Epidermal melanocyte (primary cell): ENCODE measurements at regions not wholly inside any gene's neighbourhood (a gene's known extent, or its start where the extent isn't known, plus 50 kb on each side); places are given as distances from the start of the nearest gene placed in this dataset.
A peak's percentile ranks its signal among the peaks of the same experiment; 100 is the strongest.
"Not testable (repeated sequence)": the region's sequence is repeated elsewhere in the genome, so short reads cannot be mapped to it uniquely, and the experiment has no call there.

Experiments used
- DNase-seq: peaks from one replicate; pipeline ENCODE4 v3.0.0; 2011; ENCODE audit warnings: low spot score; ENCODE audit not compliant: insufficient read length

- peak; percentile 37 for DNase-seq
These were observed 365.2 kb downstream of the C16orf95 start for GRCh38 chr16:86951831-86952598.

DNA sequence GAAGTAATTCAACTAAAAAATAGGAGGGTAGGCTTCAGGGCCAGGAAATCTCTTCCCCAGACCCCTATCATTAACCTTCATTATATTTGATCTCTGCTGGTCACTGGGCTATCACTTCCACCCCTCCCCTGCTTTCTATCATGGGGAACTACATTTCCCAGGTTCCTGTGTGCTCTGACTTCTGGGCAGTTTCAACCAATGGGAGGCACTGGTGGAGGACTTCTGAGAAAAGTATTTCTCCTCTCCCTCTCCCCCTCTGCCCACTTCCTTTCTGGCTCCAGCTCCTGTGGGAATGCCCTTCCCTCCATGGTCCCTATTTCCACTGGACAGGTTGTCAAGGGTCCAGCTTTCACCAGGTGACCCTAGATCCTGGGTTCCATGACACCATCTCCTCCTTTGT lies 364.4 kb downstream of the C16orf95 start:
- no peak for DNase-seq

DNA sequence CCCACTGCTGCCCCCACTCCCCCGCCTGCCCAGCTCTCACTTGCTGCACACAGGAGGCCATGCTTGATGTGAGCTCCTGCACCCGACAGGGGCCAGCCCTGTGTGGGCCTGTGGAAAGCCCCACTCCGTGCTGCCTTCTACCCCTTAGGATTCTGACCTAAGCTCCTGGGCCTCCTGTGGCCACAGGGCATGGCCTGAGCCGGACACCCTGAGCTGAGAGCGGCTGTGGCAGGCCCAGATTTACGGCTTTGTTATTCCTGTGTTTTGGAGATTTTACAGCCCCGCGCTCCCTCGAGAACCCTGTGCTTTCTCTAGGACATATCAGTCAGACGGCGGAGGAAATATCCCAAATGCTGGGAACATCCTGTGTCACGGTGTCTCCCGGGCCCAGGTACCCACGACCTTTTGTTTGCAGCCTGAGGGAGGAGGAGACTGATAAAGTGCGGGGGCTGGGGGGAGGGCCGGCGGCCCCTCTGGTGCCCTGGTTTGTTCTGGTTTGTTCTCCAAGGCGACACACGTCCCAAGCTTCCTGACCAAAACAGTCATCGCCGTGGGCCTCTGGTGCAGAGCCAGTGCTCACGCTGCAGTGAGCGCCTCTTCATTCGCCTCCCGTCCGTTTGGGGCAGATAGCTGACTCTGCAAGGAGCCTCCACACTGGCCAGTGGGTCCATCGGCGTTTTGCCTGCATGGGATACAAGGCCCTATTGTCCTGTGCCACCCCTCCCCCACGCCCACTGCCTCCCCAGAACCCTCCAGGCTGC lies 363.4 kb downstream of the C16orf95 start:
- DNase-seq = no peak

DNA sequence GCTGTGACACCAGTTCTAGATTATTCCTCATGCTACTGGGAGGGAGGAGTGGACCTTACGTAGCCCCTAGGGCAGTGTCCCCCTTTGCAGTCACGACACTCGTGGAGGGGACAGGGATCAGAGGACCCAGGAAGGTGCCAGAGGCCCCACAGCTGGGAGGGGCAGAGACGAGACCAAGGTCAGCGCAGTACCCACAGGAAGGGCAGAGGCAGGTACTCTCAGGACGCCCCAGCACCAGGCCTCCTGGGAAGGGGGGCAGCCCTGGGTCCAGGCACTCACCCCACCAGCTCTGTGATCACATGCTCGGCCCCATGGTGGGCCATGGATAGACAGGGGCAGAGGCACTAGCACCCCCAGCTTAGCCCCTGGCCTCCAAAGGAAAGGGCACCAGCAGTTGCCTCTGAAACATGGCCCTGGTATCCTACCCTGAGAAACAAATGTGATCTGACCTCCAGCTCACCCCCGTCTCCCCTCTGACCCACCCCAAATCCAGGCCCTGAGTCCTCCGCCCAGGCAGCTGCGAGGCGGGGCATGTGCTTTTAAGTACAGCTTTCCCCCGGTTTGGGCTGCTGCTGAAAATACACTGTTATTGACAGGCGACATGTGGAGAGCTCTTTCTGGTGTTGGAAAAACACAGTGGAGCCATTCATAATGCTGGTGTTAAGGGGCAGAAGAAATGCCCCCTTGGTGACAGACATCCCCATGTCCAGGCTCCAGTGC lies 361.9 kb downstream of the C16orf95 start:
- DNase-seq = no peak

GRCh38 chr16:86956437-86956836 lies 360.8 kb downstream of the C16orf95 start:
- DNase-seq = no peak

GRCh38 chr16:86957662-86958198 lies 359.5 kb downstream of the C16orf95 start:
- not testable (repeated sequence) for DNase-seq

GRCh38 chr16:86958423-86958822 lies 358.8 kb downstream of the C16orf95 start:
- DNase-seq = no peak

DNA sequence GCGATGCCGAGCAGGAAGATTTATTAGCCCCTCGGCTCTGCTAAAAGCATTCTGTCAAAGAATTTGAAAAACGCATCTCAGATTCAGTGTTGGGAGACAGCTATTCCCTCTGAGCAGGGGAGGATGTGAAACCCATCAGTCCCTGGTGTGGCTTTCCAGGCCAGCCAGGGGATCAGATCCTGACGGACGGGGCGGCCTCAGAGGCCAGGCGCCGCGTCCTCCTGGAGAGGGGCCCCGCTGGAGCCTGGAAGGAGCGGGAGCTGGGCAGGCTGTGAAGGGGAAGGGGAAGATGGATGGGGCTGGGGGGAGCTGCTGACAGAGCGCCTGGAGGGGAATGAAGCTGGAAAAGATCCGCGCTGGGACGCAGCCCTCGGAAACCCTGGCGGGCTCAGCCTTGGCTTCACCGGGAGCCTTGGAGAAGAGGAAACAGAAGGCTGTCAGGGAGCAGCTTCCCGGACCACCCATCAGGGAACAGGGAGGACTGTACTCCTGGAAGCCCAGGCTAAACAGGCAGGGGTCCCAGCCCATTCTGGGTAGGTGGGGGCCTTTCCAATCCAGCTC lies 358.0 kb downstream of the C16orf95 start:
- DNase-seq = no peak

GRCh38 chr16:86959729-86960128 lies 357.5 kb downstream of the C16orf95 start:
- DNase-seq = no peak

DNA sequence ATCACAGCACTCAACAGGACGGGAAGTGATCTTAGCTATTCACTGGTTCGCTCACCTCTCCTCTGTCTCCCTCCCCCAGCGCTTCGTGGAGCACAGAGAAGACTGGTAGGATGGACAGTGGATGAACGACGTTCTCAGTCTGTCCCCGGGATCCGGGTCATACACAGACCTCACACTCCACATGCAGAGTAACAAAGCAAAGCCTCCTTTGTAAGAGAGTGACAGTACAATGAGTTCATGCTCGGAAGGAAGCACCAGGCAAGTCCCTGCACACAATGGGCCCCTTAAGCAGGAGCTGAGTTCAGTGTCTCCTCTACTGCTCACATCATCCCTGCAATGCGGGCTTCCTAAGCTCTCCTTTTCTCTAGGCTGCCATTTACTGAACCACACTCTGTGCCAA lies 356.9 kb downstream of the C16orf95 start:
- no peak for DNase-seq

GRCh38 chr16:86961171-86961601 lies 356.0 kb downstream of the C16orf95 start:
- no peak for DNase-seq

- no peak for DNase-seq
These were observed 354.9 kb downstream of the C16orf95 start for GRCh38 chr16:86962259-86962658.

GRCh38 chr16:86962913-86963312 lies 354.3 kb downstream of the C16orf95 start:
- DNase-seq = no peak

DNA sequence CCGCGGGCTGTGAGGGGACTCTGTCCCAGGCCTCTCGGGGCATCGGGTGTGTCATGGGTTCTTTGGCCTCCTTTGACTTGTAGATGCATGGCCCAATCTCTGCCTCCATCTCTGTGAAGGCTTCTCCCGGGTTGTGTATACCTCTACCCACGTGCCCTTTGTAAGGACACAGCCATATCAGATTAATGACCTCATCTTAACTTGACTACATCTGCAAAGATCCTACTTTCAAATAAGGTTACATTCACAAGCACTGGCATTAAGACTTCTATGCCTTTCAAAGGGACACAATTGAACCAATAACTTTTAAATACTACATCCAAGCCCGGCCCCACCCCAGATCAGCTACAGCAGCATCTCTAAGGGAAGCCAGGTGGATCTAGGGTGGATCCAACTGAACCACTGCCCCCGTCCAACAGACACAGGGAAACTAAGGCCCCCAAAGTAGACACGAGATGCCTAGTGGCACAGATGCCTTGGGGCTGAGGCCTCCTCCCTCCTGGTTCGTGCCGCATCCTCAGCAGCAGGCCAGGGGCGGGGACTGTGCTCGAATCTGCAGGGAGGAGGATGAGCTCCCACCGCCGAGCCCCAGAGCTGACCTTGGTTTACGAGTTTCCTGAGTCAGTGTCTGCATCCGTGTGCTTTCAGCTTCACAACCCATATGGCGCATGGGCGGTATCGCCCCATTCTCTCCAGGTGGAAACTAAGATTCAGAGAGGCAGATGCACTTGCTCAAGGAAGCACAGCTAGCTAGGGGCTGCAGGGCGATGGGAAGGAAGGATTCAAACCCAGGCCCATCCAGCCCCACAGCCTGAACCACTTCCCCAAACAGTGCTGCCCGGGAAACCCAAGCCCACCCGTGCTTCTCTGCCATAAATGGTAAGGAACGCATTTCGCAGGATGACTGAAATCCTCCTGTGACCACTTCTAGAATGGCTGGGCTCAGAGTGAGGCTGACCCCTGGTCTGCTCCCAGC lies 353.3 kb downstream of the C16orf95 start:
- DNase-seq = no peak

DNA sequence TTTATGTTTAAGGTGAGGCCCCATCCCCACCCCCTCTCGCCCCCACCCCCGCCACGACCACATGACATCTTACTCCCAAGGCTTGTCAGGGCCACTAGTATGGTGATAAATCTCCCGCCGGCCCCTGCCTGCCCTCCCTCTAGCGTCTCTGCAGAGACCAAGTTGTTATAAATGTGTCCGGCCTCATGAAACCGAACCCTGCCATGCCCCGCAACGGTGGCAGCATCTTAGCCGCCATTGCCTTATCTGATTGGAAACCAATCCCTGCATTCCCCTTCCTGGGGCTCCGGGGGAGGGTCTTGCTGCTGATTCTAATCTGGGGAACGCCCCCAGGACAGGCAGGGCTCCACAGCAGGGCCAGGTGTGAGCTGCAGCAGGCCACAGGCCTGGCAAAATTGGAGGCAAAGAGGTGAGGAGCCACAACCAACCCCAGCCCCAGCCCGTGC lies 352.4 kb downstream of the C16orf95 start:
- DNase-seq = no peak

- DNase-seq = no peak
These were observed 351.9 kb downstream of the C16orf95 start for GRCh38 chr16:86965331-86965730.

- no peak for DNase-seq
These were observed 351.2 kb downstream of the C16orf95 start for GRCh38 chr16:86965840-86966550.

DNA sequence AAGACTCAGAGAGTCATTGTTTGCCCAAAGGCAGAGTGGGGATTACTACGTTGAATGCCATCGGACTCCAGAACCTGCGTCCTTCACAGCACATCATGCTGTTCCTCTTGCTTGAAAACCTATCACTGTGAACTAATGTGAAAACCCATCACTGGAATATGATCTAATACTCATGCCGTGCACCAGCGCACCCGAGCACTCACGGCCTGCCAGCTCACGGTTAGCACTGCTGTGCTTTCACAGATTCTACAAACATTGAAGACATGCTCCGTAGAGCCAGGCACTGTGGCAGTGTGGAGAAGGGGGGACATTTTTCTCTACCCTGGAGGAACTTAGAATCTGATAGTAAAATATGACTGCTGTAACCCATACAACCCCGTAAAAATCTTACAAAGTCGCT lies 350.4 kb downstream of the C16orf95 start:
- no peak for DNase-seq

DNA sequence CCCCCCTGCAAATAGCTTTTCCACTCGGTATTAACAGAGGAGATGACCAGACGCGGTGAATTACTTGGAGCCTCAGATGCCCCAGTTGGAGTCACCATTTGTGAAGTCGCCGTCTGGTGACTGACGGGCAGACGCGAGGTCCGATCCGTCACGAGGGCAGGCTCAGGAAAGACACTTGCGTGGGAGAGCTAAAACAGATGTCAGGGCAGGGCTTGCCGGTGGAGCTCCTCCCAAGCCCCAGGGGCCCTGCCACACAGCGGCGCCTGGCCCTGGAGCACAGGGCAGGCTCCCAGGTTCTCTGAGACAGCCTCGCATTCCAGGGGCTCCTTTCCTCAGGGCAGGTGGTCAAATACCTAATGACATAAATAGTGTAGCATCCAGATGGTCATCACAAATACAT lies 348.3 kb downstream of the C16orf95 start:
- DNase-seq = no peak

DNA sequence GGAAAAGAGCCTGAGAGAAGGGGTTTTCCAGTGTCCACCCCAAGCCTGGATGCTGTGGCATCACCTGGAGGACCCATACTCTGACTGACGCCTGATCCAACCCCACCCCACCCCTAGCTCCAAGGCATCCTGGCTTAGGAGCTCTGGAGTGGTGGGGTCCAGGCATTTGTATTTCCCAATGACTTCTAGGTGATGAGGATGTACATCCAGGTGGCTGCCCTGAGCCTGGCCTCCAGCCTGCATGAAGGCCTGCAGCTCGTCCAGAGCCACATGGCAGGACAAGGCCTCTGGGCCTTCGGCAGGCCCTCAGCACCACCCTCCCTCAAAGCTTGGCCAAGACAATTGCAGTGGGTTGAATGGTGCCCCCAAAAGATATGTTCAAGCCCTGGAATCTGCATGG lies 347.5 kb downstream of the C16orf95 start:
- DNase-seq = no peak
